ENCODE measurements at regions not wholly inside any gene's neighbourhood (a gene's known extent, or its start where the extent isn't known, plus 50 kb on each side); places are given as distances from the start of the nearest gene placed in this dataset.
A peak's percentile ranks its signal among the peaks of the same experiment; 100 is the strongest.
"Not testable (repeated sequence)": the region's sequence is repeated elsewhere in the genome, so short reads cannot be mapped to it uniquely, and the experiment has no call there.

DNA sequence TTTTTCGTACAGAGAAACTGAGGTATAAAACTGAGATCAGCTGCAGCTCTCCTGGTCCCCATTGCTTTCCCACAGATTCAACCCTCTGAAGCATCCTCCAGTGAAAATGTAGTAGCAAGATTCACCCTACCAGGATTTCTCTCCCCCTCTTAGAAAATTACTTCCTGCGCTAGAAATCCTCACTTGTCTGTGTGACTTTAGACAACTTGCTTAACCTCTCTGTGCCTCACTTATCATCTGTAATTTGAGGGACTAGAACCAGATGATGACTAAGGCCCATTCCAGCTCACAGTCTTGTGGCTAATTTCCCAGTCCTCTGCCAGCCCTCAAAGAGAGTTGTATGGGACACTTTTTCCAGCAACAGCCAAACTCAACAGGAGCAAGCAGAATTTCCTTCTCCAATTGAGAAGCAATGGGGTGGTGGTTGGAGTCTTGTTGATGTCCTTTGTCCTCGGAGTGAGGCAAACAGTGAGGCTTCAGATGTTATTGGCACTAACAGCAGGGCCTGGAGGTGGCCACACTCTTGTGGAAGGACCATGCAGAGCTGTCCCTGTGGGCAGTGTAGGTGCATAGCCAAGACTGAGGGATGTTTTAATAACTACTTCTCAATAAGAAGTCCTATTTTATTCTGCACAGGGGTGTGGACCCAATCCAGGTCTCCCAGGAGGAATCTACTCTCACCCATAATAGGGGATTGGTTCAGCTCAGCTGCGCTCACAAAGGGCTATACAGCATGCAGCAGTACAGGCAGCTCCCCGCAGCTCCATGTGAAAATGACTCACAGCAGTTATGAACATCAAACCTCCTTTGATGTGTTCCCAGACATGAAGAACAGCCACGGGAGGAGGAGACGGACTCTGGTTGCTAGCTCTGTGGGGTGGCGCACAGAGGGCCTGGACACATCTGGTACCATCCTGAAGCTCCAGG is 200.1 kb downstream of the DAD1 start:
- DNase-seq (ENCODE audit: low spot score) = peak; percentile 22

DNA sequence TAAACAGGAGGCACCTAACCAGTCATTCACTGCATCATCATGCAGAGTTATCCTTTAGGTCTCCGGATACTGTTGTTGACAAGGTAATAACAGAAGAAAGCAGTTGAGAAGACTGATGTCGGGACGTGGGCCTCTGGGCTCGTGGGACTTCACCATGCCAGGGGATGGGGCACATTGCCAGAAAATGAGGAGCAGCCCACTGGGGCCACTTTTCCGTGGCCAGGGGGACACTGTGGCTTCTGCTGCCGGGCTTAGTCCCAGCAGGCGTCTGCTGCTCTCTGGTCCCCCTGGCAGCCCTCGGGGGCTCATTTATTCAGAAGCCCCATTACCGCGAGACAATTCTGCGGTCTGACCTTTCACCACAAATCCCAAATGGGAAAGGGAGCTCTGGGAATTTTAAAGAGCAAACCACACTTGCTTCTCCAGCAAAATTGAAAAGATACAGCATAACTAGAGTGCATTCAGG is 201.2 kb downstream of the DAD1 start:
- no peak for DNase-seq (ENCODE audit: low spot score)

DNA sequence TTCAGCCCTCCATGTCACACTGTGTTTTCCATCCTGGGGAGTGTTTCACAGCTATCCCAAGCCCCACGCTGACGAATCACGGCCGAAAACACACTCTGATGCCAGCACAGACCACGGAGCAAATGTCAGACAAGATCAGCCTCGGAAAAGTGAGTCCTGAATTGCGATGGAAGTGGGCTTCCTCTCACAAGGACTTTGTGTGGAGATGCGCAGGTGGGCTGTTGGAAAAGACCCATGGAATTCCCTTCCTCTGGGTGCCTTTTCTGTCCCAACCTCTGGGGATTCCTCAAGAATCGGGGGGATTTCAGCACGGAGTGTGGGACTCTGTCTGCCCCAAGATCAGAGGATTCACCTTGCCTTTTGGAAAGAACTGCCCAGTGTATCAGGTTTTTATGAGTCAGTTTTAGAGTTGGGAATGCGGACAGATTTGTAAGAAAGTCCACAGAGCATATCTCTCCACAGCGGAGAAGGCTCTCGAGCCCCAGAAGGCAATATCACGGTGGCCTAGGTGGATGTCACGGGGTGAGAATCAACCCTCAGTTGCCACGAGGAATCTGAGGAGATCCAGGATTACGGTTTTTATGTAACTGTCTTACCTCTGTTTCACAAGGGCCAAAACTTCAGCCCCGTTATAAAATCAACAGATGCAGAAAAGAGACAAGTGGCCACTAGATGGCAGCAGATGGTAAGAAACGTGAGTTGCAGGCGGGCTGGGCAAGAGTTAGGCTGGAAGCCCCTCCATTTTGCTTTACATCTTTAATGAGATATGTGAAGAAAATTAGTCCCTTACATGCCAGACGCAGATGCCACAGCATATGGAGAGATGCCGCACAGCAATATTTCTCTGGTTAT is 201.9 kb downstream of the DAD1 start:
- DNase-seq (ENCODE audit: low spot score) = peak; percentile 75

DNA sequence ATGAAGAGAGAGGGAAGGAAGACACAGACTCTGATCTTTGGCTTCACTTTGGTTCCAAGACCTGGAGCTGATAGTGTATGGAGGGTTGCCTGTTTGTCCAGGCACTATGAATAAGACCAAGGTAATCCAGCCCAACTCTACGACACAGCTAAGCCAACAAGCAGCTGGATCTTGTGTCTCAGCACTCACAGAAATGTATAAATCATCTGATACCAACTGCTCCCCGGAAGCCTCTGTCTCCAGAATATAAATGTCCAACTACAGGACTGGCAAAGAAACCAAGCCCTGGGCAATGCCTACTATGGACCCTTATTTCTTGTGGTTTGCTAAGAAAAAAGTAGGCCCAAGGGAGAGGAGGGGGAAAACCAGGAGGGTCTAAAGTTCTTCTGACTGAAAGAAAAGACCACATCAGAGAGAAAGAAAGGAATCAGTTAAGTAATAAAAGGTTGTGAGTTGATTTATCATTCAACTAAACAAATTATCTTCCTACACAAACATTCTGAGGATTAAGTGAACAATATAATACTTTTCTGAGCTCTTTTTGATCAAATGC is 204.0 kb downstream of the DAD1 start:
- DNase-seq (ENCODE audit: low spot score) = no peak

DNA sequence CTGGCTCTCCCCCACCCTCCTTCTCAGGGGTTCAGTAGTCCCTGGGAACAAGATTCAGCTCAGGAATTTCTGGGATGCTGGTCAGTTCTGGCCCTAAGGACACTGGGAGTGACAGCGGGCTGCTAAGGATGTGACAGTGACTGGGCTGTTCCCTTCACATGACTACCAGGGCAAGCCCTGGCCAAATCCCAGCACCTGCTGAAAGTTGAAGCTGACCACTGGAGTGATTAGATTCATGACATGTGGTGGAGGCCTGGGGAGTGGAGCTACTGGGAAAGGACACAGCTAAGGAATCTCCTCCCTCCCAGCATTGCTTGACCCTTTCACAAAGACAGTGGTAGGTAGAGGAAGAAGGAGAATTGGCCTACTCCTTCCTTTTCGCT is 204.9 kb downstream of the DAD1 start:
- DNase-seq (ENCODE audit: low spot score) = no peak

DNA sequence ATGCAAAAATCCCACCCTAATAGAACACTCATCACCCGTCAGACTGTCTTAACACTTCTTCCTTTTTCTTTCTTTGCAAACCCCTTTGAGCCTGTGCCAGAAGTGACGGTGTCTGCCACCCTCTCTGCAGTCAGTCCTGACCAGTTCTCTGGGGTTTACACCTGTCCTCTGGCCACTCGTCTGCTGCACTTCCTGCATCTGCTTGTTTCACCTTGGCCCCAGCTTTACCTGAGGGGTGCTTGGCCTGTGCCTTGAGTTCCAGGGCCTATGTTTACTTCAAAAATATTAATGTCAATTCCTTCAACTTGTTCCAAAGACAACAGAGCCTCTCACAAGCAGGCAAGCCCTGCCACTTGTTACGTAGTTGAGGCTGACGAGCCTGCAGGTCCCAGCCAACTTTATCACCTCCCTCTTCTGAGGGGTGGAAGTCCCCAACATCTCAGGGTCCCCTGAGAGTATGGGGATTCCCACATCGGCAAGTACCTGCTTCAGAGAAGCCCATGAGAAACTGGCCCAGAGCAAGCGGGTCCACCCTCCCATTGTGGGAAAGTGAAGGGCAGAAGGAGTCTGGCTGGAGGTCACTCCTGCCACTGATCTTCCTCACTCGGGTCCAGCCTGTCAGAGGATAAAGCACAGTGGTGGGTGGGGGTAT is 205.4 kb downstream of the DAD1 start:
- no peak for DNase-seq (ENCODE audit: low spot score)

DNA sequence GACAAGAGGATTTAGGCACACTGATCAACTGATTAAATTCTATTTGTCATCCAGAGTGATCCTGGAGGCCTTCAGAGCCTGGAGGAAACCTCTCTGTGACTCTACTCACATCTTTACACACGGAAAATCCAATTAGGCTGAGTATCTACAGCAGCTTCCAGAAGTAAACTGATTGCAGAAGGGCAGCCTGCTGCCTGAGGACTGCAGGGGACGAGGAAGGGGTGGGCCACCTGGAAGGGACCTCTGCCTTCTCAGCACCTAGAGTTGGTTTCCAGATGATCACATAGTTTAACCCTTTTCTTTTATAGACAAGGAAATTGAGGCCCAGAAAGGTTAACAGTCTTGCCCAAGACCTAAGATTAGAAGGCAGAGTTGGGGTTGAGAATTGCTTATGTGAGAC is 206.1 kb downstream of the DAD1 start:
- DNase-seq (ENCODE audit: low spot score) = no peak

DNA sequence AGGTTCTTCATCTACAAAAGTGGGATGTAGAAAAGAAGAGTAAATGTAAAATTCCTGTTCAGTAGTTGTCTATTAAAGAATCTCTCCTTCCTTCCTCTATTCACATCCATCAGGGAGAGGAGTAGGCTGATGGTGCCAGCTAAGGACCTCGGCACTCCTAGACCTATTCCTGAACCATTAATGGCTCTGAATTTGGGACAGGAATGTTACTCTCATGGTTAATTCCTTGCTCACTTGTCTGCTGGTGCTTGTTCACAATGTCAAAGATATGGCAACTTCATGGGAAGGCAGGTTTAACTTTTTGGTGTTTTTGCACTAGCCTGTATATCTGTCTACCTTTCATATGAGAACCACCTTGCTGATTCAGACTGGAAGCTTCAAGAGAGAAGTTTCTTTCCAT is 206.6 kb downstream of the DAD1 start:
- no peak for DNase-seq (ENCODE audit: low spot score)

DNA sequence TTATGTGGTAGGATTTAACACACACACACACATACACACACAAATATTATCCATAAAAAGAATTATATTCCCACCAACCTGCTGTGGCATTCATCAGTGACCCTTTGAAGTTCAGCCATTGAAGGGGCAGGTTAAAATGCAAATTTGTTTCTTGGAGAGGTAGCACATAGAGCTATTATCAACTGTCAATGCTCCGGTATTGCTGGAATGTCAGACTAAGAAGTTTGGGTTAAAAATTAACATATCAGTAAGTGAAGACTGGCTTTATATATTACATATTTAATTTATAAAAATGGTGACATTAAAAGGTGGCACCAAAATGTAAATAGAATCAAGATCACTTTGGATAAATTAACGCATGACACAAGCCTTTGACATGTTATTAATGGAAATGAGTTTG is 207.3 kb downstream of the DAD1 start:
- DNase-seq (ENCODE audit: low spot score) = no peak

DNA sequence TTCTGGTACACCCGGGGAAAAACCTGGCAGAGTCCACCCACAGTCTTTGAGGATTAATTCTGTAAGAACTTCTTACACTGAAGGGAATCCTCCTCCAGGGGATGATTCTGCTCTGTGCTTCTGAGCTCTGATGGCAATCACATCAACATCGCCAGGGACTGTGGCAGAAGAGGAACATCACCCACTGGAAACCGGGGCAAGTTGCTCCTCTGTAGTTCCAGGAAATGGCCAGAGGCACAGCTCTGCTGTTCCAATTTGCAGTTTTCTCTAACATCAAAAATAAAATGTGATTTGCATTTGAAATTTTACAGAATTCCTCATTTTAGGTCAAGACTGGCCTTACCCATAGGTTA is 207.6 kb downstream of the DAD1 start:
- no peak for DNase-seq (ENCODE audit: low spot score)

DNA sequence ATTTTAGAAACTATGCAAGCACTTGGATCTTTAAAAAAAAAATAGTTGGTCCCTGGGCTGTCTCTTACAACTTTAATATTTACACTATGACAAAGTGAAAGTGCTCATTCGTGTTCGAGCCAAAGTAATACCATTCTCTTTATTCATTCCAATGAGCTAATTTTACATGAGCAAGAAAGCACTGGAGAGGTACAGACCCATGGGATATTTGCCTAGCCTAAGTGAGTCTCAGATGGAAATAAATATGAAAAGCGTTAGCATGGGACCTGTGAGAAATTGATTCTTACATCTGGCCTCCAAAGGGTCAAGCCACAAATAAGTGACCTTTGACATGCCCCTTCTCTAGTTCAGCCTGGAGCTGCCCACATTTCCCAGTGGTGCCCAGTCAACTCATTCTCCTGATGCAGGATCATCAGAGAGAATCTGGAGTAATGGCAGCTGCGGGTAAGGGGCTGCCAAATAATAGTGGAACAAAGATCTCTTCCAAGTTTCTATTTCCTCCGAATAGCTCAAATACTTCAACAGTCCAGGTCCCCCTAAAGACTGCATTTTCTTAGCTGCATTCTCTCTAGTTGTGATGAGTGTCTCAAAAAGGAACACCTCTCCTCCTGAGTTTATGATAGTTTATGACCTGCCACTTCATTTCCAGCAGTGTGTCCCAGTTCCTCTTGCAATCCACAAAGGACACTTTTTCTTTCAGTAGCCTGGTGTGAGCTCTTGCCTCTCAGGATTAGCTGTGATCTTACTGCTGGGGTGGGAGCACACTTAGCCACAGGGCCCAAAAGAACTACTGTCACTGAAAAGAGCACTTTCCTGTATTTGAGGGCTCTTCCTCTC is 208.2 kb downstream of the DAD1 start:
- no peak for DNase-seq (ENCODE audit: low spot score)

DNA sequence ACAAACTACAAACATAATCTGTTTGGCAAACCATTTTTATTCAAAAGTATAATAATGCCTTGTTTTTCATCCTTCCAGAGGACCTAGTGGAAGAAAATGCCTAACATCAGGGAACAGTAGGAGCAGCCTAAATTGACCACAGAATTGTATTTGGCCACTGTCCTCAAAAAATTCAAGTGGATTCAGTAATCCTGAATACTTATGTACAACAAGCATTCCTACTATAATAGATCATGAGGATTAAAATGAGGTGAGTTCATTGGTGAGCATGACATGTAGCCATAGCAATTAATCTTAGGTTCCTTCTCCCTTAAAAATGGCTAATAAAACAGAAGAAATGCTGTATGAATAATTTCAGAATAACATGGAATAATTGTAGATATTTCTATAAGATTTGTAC is 209.3 kb downstream of the DAD1 start:
- no peak for DNase-seq (ENCODE audit: low spot score)

DNA sequence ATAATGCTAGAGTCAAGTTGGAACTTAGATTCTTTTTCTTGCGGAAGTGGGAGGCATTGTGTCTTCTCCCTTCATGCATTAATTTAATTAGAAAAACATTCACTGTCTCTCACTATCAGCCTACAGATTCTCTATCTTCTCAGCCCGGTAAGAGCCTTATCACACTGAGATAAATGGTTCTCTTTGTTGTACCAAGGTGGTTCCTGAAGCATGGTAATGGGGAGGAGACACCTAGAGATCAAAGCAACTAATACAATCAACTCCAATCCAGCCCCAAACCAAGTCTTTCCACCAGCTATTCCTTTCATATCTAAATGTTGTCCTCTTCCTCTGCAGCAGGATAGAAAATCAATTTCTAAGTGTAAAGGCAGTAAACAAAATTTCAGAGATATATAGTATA is 210.8 kb downstream of the DAD1 start:
- DNase-seq (ENCODE audit: low spot score) = no peak

DNA sequence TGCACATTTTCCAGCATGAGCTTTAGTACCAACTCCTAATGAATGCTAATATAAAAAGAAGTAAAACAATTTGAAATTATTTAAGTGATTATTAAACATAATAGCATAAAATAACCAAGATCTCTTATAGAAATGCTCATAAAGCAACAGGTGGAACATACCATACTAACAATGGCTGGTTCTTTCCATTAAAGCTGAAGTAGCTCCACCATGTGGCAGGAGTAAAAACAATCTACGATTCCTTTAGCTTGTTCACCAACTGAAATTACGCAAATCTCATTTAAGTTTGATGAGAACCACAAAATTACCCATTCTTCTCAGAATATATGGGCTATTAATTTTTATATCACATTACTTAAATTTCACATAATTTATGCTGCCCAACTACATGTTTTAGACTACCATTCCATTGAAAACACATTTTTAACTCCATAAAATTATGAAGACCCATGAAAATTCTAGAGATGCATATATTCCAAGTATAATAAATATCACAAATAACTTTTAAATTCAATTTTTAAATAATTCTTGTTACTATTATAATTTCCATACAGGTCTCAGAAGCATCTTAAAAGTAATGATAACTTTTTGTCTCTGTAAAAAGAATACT is 213.6 kb downstream of the DAD1 start:
- DNase-seq (ENCODE audit: low spot score) = peak; percentile 60

DNA sequence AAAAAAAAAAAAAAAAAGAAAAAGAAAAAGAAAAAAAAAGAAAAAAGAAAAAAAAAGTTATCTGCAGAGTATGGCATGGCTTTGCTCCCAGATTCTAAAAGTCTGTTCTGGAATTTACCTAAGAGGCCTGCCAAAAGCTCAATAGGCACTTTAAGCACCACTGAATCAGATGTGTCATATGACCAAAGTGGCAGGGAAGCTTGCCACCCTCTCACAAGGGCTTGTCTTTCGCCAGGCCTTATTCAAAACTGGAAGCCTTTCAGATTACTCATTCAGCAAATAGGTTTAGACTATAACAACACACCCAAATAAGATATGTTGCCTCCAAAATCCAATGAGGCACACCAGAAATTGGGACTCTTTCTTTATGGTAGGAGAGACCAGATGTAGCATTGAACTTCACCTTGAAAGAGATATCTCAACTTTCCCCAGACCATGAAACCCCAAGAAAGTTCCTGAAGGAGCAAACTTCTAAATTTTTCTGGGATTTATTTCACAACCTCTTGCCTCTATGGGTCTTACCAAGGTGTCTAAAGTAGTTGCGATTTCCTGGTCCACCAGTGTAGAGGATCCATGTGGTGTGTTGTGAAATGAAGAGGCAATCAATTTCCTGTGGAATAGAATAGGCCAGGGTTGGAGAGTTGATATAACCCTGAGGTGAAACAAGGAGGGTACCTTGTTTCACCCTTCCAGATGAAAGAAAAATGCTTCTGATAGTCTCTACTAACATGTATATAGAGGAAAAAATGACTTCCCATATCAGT is 218.8 kb downstream of the DAD1 start:
- peak; percentile 53 for DNase-seq (ENCODE audit: low spot score)

DNA sequence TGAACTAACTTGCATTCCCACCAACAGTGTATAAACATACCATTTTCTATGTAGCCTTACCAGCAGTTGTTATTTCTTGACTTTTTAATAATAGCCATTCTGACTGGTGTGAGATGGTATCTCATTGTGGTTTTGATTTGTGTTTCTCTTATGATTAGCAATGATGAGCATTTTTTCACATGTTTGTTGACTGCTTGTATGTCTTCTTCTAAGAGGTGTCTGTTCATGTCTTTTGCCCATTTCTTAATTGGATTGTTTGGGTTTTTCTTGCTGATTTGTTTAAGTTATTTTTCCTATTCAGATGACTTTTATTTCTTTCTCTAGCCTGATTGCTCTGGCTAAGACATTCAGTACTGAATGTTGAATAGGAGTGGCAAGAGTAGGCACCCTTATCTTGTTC is 230.3 kb downstream of the DAD1 start:
- no peak for DNase-seq (ENCODE audit: low spot score)

DNA sequence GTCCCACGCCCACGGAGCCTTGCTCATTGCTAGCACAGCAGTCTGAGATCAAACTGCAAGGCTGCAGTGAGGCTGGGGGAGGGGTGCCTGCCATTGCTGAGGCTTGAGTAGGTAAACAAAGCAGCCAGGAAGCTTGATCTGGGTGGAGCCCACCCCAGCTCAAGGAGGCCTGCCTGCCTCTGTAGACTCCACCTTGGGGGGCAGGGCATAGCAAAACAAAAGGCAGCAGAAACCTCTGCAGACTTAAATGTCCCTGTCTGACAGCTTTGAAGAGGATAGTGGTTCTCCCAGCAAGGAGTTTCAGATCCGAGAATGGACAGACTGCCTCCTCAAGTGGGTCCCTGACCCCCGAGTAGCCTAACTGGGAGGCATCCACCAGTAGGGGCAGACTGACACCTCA is 239.7 kb downstream of the DAD1 start:
- DNase-seq (ENCODE audit: low spot score) = not testable (repeated sequence)

DNA sequence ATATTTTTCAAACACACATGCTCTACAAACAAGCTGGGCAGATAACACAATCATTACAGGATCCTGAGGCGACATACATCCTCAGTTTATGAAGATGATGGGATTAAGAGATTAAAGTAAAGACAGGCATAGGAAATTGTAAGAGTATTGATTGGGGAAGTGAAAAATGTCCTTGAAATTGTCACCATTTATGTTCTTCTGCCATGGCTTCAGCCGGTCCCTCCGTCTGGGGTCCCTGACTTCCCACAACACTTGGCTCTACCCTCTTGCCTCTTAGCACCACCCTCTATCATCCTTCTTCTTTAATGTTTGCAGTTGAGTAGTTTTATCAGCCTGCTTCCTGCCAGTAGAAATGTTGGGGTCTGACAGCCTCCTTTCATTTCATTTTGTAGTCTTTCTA is 244.4 kb downstream of the DAD1 start:
- no peak for DNase-seq (ENCODE audit: low spot score)

DNA sequence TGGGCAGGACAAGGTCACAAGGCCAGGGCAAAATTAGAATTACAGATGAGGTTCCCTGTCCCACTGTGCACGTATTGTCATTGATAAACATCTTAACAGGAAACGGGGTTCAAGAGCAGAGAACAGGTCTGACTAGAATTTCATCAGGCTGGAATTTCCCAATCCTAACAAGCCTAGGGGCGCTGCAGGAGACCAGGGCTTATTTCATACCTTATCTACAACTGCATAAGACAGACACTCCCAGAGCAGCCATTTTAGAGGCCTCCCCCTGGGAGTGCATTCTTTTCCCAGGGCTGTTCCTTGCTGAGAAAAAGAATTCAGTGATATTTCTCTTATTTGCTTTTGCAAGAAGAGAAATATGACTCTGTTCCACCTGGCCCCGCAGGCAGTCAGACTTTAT is 244.8 kb downstream of the DAD1 start:
- not testable (repeated sequence) for DNase-seq (ENCODE audit: low spot score)

DNA sequence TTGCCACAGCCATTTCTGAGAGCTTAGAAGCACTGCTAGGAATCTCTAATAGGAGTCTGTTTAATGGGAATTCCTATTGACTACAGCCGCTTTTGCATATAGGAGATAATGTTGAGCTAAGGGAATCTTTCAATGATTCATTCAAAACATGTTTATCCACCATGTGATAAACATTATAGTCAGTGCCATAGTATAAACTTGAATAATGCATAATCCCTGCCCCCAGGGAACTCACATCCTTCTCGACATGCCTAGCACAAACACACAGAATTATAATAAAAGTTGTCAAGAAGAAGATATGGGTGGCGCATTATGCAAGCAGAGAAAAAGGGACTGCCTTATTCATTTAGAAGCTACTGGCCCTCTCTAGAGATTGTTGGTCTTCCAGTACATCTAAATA is 248.0 kb downstream of the DAD1 start:
- DNase-seq (ENCODE audit: low spot score) = no peak
